PC-9 (cell line): ENCODE measurements at regions not wholly inside any gene's neighbourhood (a gene's known extent, or its start where the extent isn't known, plus 50 kb on each side); places are given as distances from the start of the nearest gene placed in this dataset.

Experiments
- CTCF ChIP-seq: fragments of 200-600 bp; sonication (generic); conservative IDR thresholded peaks from 2 replicates; pipeline ENCODE4 v1.6.1; 2017; ENCODE audit warnings: mixed run types, antibody characterized with exemption, mild to moderate bottlenecking, moderate library complexity
- EZH2 ChIP-seq: fragments of 200-600 bp; sonication (generic); IDR thresholded peaks from 2 replicates; pipeline ENCODE4 v1.8.0; 2017; ENCODE audit warnings: antibody characterized with exemption, low read depth

GRCh38 chr2:67857836-67858235 lies 205.0 kb downstream of the C1D start:
- no peak for TF ChIP-seq CTCF
- TF ChIP-seq EZH2 = no peak
